ENCODE measurements at regions not wholly inside any gene's neighbourhood (a gene's known extent, or its start where the extent isn't known, plus 50 kb on each side); places are given as distances from the start of the nearest gene placed in this dataset.

GRCh38 chr2:173797586-173798263 is 167.4 kb downstream of the SP3 start:
- Histone ChIP-seq H3K4me3 (no peak overlapping the region), H3K27me3 (no peaks in the 10 kb centered on the region), H3K9me3 (no peaks in the 10 kb centered on the region), H3K36me3 (no peaks in the 10 kb centered on the region), H3K27ac (no peak overlapping the region), H3K4me1 (no peaks in the 10 kb centered on the region)
- intact Hi-C loops (cut with DNase I), result no loop called here
- TF ChIP-seq POLR2AphosphoS5 (IDR thresholded peaks at IDR 0.05; ENCODE audit: insufficient read depth in 1 of 2, low read depth in 1 of 2) (no peak), POLR2A (IDR thresholded peaks at IDR 0.05) (no peak), CTCF (IDR thresholded peaks at IDR 0.05) (no peak)
- no peak for DNase-seq (ENCODE audit: extremely low spot score in 2 of 2)

- DNase-seq (ENCODE audit: extremely low spot score in 2 of 2), result no peak
- intact Hi-C loops (cut with DNase I), result no loop called here
- no peak for TF ChIP-seq CTCF (IDR thresholded peaks at IDR 0.05)
- no peak for TF ChIP-seq POLR2A (IDR thresholded peaks at IDR 0.05)
- TF ChIP-seq POLR2AphosphoS5 (IDR thresholded peaks at IDR 0.05; ENCODE audit: insufficient read depth in 1 of 2, low read depth in 1 of 2), result no peak
Measured at GRCh38 chr2:173802518-173802917, 162.7 kb downstream of the SP3 start.

GRCh38 chr2:173803449-173803848 is 161.7 kb downstream of the SP3 start:
- DNase-seq (ENCODE audit: extremely low spot score in 2 of 2), result no peak
- H3K4me1 ChIP-seq, result no peaks in the 10 kb centered on the region

More at GRCh38 chr2:173802518-173802917, 162.7 kb downstream of the SP3 start:
- Histone ChIP-seq H3K27ac (no peak overlapping the region), H3K27me3 (no peaks in the 10 kb centered on the region), H3K9me3 (no peaks in the 10 kb centered on the region), H3K4me1 (no peaks in the 10 kb centered on the region), H3K36me3 (no peaks in the 10 kb centered on the region), H3K4me3 (no peak overlapping the region)

GRCh38 chr2:173806761-173807160 is 158.4 kb downstream of the SP3 start:
- H3K4me3 ChIP-seq, result no peak overlapping the region
- TF ChIP-seq POLR2A (IDR thresholded peaks at IDR 0.05) (no peak), CTCF (IDR thresholded peaks at IDR 0.05) (no peak), POLR2AphosphoS5 (IDR thresholded peaks at IDR 0.05; ENCODE audit: insufficient read depth in 1 of 2, low read depth in 1 of 2) (no peak)
- H3K9me3 ChIP-seq, result no peaks in the 10 kb centered on the region
- intact Hi-C loops (cut with DNase I), result no loop called here
- DNase-seq (ENCODE audit: extremely low spot score in 2 of 2), result no peak
- no peaks in the 10 kb centered on the region for H3K4me1 ChIP-seq
- H3K36me3 ChIP-seq, result no peaks in the 10 kb centered on the region
- no peaks in the 10 kb centered on the region for H3K27me3 ChIP-seq
- H3K27ac ChIP-seq, result no peak overlapping the region

More at GRCh38 chr2:173803449-173803848, 161.7 kb downstream of the SP3 start:
- H3K27ac ChIP-seq, result no peak overlapping the region
- no peaks in the 10 kb centered on the region for H3K27me3 ChIP-seq
- H3K9me3 ChIP-seq, result no peaks in the 10 kb centered on the region
- H3K4me3 ChIP-seq, result no peak overlapping the region
- no peaks in the 10 kb centered on the region for H3K36me3 ChIP-seq
- intact Hi-C loops (cut with DNase I), result no loop called here
- TF ChIP-seq CTCF (IDR thresholded peaks at IDR 0.05) (no peak), POLR2A (IDR thresholded peaks at IDR 0.05) (no peak), POLR2AphosphoS5 (IDR thresholded peaks at IDR 0.05; ENCODE audit: insufficient read depth in 1 of 2, low read depth in 1 of 2) (no peak)

- H3K36me3 ChIP-seq, result no peaks in the 10 kb centered on the region
- no peak for TF ChIP-seq POLR2AphosphoS5 (IDR thresholded peaks at IDR 0.05; ENCODE audit: insufficient read depth in 1 of 2, low read depth in 1 of 2)
- TF ChIP-seq POLR2A (IDR thresholded peaks at IDR 0.05), result no peak
- TF ChIP-seq CTCF (IDR thresholded peaks at IDR 0.05), result no peak
- intact Hi-C loops (cut with DNase I), result no loop called here
Measured at GRCh38 chr2:173808718-173809117, 156.5 kb downstream of the SP3 start.

More at GRCh38 chr2:173808718-173809117, 156.5 kb downstream of the SP3 start:
- DNase-seq (ENCODE audit: extremely low spot score in 2 of 2), result no peak
- H3K4me3 ChIP-seq, result no peak overlapping the region
- no peaks in the 10 kb centered on the region for H3K27me3 ChIP-seq
- no peaks in the 10 kb centered on the region for H3K4me1 ChIP-seq
- H3K27ac ChIP-seq, result no peak overlapping the region
- no peaks in the 10 kb centered on the region for H3K9me3 ChIP-seq

Measured in vagina (tissue), 2 donors.